HG03139 (cell line): ENCODE measurements at regions not wholly inside any gene's neighbourhood (a gene's known extent, or its start where the extent isn't known, plus 50 kb on each side); places are given as distances from the start of the nearest gene placed in this dataset.
"Not testable (repeated sequence)": the region's sequence is repeated elsewhere in the genome, so short reads cannot be mapped to it uniquely, and the experiment has no call there.

Source experiments
- ATAC-seq: cut with Tn5 transposase; IDR thresholded peaks from one replicate; pipeline ENCODE4 v1.9.1; 2021; ENCODE audit not compliant: unreplicated experiment

DNA sequence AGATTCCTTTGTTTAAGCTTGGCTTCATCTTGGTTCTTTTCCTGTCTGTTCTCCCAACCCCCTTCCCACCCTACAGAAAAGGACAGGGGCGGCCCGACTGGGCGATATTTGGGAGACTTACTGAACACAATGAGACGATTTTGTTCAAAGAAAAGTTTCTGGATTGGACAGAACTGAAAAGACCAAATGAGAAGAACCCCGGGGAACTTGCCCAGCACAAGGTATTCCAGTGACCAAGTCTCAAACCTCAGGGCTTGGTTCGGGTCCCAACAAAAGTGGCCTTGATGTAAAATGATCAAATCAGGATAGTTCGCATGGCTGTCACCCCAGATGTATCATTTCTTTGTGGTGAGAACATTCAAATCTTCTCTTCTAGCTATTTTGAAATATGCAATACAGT is 73.9 kb upstream of the LYZL2 start:
- ATAC-seq: not testable (repeated sequence)

DNA sequence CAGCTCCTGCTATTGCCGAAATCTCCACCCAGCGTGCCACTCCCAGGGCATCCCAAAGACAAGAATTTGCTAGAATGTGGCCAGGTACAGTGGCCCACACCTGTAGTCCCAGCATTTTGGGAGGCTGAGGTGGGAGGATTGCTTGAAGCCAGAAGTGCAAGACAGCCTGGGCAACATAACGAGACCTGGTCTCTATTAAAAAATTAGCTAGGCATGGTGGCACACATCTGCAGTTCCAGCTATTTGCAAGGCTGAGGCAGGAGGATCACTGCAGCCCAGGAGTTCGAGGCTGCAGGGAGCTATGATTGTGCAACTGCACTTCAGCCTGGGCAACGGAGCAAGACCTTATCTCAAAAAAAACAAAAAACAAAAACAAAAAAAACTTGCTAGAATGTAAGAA is 73.3 kb upstream of the LYZL2 start:
- no peak for ATAC-seq

DNA sequence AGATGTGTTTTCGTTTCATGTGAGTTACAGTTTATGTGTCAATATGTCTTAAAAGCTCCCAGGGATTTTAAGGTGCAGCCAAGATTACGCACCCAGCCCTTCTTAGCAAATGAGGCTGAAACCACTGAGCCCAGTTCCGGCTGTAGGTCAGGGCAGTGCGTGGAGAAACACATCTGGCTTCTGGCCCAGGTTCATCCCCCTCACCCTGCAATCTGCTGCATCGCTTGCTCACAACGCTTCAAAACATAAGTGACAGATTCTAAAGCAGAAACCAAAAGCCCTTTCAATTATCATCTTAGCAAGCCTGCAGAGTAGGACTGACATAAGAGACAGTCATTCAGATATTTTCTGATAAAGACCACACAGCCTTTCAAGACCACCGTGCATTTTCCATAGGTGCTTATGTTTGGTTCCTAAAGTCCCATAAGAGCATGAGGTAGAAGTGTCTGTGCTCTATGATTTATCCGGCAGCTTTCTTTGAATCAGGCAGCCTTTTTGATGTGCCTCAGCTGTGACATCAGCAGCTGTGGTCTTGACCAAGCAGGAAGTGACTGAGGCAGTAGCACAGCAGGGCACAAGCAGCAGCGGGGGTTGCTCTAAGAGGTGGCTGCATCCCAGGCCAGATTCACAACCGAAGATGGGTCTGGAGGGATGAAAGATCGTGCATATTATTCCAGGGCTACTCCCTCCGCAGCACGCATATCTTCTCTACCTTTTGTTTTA is 72.1 kb upstream of the LYZL2 start:
- ATAC-seq: peak; percentile 43

DNA sequence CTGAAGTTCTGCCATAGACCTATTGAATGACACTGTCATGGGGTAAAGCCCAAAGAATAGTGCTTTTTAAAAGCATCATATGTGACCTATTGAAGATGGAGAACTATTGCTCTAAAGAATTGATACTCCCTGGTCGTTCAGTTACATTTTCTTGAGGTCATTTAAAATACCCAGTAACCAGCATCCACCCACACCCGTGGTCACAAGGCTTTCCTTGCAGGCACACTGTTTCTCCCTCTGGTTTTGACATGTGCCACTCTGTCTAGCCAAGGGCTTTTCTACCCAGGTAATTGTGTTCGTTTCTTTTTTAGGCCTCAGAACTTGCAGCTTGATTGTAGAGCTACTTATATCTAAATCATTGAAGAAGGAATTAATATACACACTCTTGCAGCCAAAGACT is 68.3 kb upstream of the LYZL2 start:
- no peak for ATAC-seq

DNA sequence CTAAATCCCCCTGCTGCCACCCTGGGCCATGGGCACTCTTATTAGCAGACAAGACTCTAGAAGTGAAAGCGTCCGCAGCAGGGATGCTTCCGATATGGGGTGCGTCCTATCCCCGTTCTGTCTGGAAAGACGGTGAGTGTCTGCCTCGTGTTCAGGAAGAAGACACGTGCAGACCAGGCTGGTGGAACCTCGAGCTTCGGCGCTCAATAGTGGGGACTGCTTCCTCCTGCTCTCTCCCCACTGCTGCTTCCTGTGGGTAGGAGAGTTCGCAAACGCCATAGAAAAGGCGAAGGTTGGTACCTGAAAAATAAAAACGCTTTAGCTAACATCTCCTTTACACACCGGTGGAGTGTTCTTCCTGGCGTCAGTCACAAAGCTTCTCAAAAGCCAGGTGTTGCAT is 67.7 kb upstream of the LYZL2 start:
- ATAC-seq: not testable (repeated sequence)

DNA sequence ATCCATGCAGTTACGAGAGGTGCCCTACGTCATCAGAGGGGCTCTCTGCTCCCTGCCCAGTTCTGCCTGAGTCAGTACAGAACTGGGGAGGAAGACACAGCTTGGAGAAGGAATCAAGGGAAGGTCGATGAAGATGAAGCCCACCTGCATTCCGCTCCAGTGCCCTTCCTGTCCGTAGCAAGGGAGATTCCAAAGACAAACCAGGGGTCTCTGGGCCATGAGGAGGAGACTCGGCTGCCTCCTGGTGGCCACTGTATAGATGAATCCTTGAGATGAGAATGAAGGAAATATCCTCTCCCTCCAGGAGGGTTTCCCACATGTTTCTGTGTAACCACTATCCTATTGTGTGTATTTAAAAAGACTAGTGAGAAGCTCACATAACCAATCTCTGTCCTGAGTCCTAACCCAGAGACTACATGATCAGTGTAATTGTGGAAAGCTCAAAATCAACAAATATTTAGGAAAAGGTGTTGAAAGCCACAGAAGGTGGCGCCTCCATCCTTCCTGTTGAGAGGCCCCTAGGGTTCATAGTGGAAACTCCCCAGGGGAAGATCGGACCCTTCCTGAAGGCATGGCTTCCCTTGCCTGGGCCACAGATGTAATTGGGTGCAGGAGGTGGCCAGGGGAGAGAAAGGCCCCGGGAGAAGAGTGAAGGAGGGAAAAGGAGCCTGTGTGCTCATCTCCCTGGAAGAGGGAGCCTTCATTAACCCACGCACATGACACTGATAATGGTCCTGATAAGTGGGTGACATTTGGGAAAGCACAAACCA is 67.0 kb upstream of the LYZL2 start:
- not testable (repeated sequence) for ATAC-seq

DNA sequence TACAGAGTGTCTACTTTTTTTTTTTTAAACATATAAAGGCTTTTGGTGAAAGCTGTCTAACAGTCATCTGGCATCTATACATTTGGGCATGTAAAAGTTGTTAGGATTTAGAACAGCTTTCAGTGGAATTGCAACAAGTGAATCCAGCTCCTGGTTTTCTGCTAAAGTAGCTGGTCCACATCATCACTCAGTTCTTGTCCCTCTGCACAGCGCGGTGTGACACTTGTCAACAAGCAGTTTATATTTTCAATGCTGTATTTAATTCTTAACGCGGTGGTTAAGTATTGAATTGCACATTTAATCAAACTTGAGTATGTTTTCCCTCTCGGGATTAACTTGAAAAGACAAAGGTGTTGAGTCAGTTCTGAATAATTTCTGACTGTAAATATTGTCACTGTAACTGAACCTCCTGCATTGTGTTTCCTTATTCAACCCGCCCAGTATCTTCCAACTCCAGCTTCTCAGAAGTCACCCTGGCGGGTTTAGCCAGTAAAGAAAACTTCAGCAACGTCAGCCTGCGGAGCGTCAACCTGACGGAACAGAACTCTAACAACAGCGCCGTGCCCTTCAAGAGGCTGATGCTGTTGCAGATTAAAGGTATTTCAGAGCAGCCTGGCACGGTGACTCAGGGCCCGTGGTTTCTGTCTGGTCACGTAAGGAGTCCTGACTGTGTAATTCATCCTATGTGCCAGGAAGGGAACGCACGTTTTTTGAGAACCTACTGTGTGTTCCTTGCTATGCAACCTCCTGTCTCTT is 66.1 kb upstream of the LYZL2 start:
- not testable (repeated sequence) for ATAC-seq

DNA sequence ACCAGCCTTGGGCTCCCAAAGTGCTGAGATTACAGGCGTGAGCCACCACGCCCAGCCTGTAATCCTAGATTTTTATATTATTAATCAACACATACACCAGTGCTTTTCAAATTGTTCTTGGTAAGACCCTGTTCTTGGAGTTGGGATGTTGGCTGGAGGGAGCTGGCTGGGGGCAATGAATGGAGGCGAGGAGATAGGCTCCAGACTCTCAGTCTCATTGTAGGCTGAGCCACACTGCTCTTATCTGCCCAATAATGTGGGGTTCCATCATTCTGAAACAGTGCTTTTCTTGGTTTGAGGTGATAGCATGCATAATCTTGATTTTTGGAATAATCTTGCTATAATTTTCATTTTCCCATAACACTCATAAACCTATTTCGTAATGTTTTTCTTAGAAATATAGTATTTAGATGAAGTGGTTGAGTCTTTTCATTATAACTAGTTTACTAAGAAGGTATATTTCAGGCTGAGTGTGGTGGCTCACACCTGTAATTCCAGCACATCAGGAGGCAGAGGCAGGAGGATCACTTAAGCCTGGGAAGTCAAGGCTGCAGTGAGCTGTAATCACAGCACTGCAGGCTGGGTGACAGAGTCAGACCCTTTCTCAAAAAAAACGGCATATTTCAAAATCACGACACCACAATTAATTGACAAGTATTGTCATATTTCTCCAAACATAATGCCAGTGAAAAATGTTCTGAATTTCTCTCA is 65.1 kb upstream of the LYZL2 start:
- ATAC-seq: no peak

DNA sequence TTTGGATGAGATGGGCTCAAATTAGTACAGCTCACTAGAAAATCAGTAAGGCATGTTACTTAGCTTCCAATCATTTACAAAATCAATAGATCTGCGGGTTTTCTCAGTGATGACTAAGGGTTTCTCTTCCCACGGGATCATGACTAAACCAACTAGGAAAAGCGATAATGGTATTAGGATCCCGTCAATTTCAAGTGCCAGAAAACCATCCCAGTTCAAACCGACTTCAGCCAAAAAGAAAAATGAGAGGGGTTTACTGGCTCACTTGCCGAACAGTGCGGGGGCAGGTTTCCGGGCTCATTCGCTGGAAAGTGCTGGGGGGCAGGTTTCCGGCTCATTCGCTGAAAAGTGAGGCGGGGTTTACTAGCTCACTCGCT is 62.1 kb upstream of the LYZL2 start:
- no peak for ATAC-seq

DNA sequence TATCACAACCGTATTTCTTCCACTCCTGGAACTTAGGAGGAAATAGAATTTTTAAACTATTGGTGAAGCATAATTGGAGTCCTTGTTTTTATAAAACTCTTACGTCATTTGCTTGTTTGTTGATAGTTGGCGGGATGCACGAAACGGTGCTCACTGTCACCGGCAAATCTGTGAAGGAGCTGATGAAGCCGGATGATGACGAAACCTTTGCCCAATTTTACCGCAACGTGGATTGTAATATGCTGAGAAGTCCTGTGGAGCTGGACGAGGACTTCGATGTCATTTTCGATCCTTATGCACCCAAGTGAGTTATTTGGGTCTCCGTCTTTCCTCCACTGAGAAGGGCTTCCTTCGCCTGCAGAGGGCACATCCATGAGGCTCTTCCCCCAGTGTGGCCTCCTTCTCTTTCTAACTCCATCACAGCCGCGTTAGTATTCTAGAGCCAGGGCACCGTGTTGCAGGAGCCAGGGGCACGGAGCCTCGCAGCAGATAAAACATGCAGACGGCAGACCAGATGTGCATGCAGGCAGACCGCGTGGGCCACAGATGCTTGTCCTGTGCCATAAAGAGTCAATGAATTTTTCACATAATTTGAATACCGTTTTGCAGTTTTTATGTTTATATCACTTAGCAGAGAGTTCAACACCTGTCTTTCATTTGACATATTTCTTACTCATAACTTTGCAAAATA is 61.5 kb upstream of the LYZL2 start:
- ATAC-seq: not testable (repeated sequence)

DNA sequence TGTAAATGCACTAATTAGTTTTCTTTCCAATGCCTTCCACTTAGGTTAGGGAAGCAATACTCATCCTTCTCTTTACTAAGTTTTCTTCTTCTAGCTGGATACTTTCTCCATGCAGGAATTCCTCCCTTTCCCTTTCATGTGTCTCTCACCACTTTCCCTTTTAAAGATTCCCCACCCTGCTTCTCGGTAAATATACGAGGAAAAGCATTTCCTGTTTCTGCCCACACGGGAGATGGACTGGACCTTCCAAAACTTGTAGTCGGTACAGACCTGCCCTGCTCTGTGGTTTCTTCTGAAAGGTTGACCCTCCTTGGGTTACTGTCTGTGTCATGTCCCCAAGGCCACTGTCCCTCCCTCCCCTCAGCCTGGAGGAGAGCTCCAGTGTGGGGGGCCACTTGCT is 58.9 kb upstream of the LYZL2 start:
- no peak for ATAC-seq

DNA sequence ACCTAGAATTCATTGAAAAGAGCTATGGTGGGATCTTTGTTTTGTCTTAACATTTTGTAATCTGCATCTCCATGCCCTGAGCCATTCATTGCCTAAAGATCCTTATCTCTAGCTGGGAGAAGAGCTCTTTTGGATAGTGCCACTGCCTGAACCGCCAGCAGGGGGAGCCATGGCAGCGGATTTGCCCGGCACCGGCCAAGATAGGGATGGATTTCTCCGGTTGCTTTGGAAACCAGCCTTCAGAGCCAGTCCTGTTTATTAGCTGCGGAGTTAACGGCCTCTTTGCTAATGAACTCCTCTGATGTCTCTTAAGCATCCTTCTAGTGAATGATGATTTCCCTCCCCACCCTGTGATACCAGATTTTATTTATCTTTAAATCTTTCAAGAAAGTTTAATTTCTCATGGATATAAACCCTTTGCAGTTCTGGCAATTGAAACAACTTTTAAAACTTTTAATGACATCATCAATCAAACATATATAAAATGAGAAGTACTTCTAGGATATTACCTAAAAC is 58.2 kb upstream of the LYZL2 start:
- no peak for ATAC-seq

DNA sequence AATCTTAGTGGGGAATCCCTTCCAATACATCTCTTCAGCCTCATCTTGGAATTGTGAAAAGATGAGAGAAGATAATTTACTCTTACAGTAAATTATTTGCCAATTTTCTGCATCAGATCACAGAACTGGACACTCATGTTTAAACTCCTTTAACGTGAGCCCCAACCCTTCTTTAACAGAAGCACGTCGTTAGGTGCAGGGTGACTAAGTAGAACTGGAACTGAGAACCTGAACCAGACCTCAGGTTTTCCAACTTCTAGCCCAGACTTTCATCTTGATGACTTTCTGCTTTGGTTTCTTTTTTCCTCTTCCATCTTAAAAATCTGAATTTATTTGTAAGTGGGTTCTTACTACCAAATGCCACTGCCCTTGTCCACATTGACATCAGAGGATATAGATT is 57.2 kb upstream of the LYZL2 start:
- ATAC-seq: no peak

DNA sequence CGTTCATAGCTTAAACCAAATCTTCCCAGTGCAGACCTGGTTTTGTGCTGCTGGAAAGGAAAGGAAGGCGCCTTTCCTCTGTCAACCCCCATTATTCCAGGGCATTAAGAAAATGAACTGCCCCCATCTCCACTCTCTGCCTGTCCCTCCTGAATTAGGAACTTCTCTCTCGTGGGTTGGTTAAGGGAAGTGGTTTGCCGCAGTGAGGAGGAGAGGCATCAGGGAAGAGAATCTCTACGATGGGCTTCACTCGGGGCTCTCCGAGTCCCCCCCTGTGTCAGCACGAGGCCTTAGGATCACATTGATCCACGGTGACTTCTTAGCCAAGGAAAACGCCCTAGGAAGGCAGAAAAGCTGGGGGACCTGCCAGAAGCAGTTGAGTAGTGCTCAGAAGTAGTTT is 53.9 kb upstream of the LYZL2 start:
- ATAC-seq: no peak

DNA sequence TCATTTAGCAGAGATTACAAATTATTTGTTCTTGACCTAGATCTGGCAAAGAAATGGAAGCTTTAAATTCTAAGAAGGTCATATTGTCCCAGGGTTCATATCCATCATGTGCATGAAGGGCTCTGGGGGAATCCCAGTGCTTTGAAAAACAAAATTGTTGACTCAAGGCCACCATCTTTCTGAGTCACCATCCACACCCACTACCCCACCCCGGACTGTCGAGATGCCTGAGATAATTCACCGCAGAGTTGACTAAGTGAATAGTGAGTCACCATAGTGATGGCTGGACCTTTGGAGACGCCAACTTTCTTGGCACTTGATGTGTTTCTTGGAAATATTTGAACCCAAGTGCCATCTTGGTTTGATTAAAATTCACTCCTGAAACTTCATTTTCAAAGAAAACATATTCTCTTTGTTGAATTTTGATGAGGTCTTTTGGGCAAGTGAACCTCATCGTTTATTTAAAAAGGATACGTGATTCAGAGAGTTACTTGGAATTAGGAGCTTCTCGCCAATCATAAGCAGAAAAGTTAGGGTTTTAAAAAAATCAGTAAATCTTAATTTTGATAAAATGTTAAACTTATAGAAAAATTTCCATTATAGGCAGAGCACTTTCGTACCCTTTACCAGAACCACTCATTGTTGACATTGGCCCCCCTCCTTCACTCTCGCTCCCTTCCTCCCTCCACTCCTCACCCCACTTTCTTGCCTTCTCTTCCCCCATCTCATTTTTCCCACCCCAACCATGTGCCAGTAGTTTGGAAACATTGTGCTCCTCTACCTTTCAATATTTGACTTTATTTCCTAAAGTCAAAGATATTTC is 53.0 kb upstream of the LYZL2 start:
- ATAC-seq: not testable (repeated sequence)

DNA sequence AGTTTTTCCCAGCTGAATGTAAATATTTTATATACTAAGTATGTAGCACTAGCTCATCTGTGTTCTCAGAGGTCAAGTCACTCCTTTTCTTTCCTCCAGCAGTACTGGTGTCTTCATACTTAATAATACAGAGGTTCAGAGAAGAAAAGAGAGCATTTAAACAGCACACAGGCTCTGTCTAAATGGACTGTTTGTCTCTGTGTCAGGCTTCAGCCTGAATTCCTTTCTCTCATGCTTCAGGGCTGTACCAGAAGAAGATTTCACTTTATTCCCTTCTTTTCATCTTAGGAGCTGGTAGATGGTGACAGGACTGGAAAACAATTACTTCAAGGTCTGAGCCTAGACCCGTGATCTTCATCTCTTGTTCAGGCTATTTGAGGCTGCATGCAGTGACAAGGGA is 51.4 kb upstream of the LYZL2 start:
- ATAC-seq: no peak
